GM20000 (cell line): ENCODE measurements at regions not wholly inside any gene's neighbourhood (a gene's known extent, or its start where the extent isn't known, plus 50 kb on each side); places are given as distances from the start of the nearest gene placed in this dataset.

Experiments used
- DNase-seq: peaks from one replicate; pipeline ENCODE4 v3.0.0; 2012; ENCODE audit warnings: low spot score
- CTCF ChIP-seq: IDR thresholded peaks from 2 replicates; pipeline ENCODE4 v1.5.1; 2012; ENCODE audit warnings: mild to moderate bottlenecking, control low read depth; ENCODE audit errors: extremely low read depth, missing control alignments

- DNase-seq: no peak
- TF ChIP-seq CTCF: no peak
Observed at GRCh38 chr13:72489751-72490150, 237.7 kb downstream of the MZT1 start.

- no peak for DNase-seq
- TF ChIP-seq CTCF: no peak
Observed at GRCh38 chr13:72473321-72473720, 254.1 kb downstream of the MZT1 start.

- no peak for TF ChIP-seq CTCF
- no peak for DNase-seq
Observed at GRCh38 chr13:72469906-72470305, 257.5 kb downstream of the MZT1 start.

- DNase-seq: no peak
Observed at GRCh38 chr13:72463561-72463960, 263.9 kb downstream of the MZT1 start.

GRCh38 chr13:72462726-72463125 is 264.7 kb downstream of the MZT1 start:
- DNase-seq: no peak

More at GRCh38 chr13:72463561-72463960, 263.9 kb downstream of the MZT1 start:
- no peak for TF ChIP-seq CTCF

GRCh38 chr13:72462166-72462565 is 265.3 kb downstream of the MZT1 start:
- no peak for TF ChIP-seq CTCF
- DNase-seq: no peak

More at GRCh38 chr13:72462726-72463125, 264.7 kb downstream of the MZT1 start:
- TF ChIP-seq CTCF: no peak

GRCh38 chr13:72458701-72459100 is 268.7 kb downstream of the MZT1 start:
- TF ChIP-seq CTCF: no peak
- no peak for DNase-seq

- DNase-seq: no peak
- TF ChIP-seq CTCF: no peak
Observed at GRCh38 chr13:72457151-72457550, 270.3 kb downstream of the MZT1 start.
